B cell (primary cell): ENCODE measurements at regions not wholly inside any gene's neighbourhood (a gene's known extent, or its start where the extent isn't known, plus 50 kb on each side); places are given as distances from the start of the nearest gene placed in this dataset.

ENCODE experiments used
- ATAC-seq: fragments of 200-7000 bp; cut with Tn5 transposase; one replicate; pipeline ENCODE4 v1.10.0; 2021; ENCODE audit warnings: low read depth, mild to moderate bottlenecking, moderate number of reproducible peaks, moderate library complexity
- CTCF ChIA-PET: fragments of 350-600 bp; sonication (Branson Sonifier 250); formaldehyde crosslinking; loops from one replicate; lab custom pipeline; 2021; ENCODE audit warnings: antibody characterized with exemption, inconsistent platforms; lab: Charles Lee
- POLR2A ChIA-PET: fragments of 350-600 bp; sonication (Branson Sonifier 250); formaldehyde crosslinking; loops from one replicate; lab custom pipeline; 2021; ENCODE audit warnings: antibody characterized with exemption; lab: Charles Lee
- DNase-seq: peaks from one replicate; pipeline ENCODE4 v3.0.0; 2013
- H2AFZ ChIP-seq: 2 replicates; pipeline ENCODE4 v1.6.1; 2012; ENCODE audit warnings: mild to moderate bottlenecking, low read depth, low read length; ENCODE audit not compliant: insufficient read depth, poor library complexity, severe bottlenecking
- H3K27ac ChIP-seq, 2 donors: 1 replicate in 1 of 2; 2 replicates in 1 of 2; pipeline ENCODE4 v1.5.1; 2012 to 2013; ENCODE audit warnings: low read length in 2 of 2, mild to moderate bottlenecking in 2 of 2, moderate library complexity in 1 of 2
- H3K27me3 ChIP-seq, 4 experiments: fragments of 200-600 bp in 1 of 4; sonication (generic) in 1 of 4; replicated peaks in 1 of 4; 1 replicate in 2 of 4; 2 replicates in 2 of 4; pipeline versions ENCODE4 v1.6.1 to v1.7.0; 2013 to 2016; ENCODE audit warnings: low read length in 3 of 4, mild to moderate bottlenecking in 2 of 4, mixed read lengths in 1 of 4, moderate library complexity in 1 of 4; ENCODE audit not compliant: insufficient read depth in 4 of 4, control insufficient read depth in 3 of 4; ENCODE audit errors: control extremely low read depth in 1 of 4
- H3K36me3 ChIP-seq, 2 experiments: replicated peaks in 1 of 2; 1 replicate in 1 of 2; 2 replicates in 1 of 2; pipeline versions ENCODE4 v1.6.1 to v1.7.1; 2013; ENCODE audit warnings: low read length in 1 of 2; ENCODE audit not compliant: insufficient read depth in 2 of 2, control insufficient read depth in 1 of 2; ENCODE audit errors: control extremely low read depth in 1 of 2, extremely low read depth in 1 of 2
- H3K4me1 ChIP-seq, 2 donors: fragments of 200-600 bp in 1 of 2; sonication (generic) in 1 of 2; 1 replicate in 1 of 2; 2 replicates in 1 of 2; pipeline versions ENCODE4 v1.5.1 to v1.6.1; 2013 to 2017; ENCODE audit warnings: low read length in 2 of 2; ENCODE audit not compliant: control insufficient read depth in 2 of 2, insufficient read depth in 2 of 2
- H3K4me2 ChIP-seq: replicated peaks from 2 replicates; pipeline ENCODE3; 2012; ENCODE audit warnings: mild to moderate bottlenecking, low read depth, low read length; ENCODE audit not compliant: poor library complexity, severe bottlenecking
- H3K4me3 ChIP-seq, 5 experiments: fragments of 200-600 bp in 1 of 5; sonication (generic) in 1 of 5; 1 replicate in 3 of 5; 2 replicates in 2 of 5; pipeline versions ENCODE4 v1.5.1 to v1.7.0; 2011 to 2016; ENCODE audit warnings: low read length in 4 of 5, mild to moderate bottlenecking in 4 of 5, low read depth in 2 of 5, control low read depth in 1 of 5, moderate library complexity in 1 of 5; ENCODE audit not compliant: insufficient read depth in 1 of 5; ENCODE audit errors: control extremely low read depth in 1 of 5, extremely low read depth in 1 of 5
- H3K79me2 ChIP-seq: fragments of 200-600 bp; sonication (generic); one replicate; pipeline ENCODE4 v1.6.0; 2016; ENCODE audit warnings: low read length; ENCODE audit not compliant: control insufficient read depth, insufficient read depth
- H3K9ac ChIP-seq: fragments of 200-600 bp; sonication (generic); 2 replicates; pipeline ENCODE4 v1.6.1; 2017; ENCODE audit warnings: mild to moderate bottlenecking, low read length, moderate library complexity
- H3K9me3 ChIP-seq, 3 donors: one replicate each; pipeline versions ENCODE4 v1.6.1 to v1.7.1; 2013; ENCODE audit warnings: low read length in 2 of 3; ENCODE audit not compliant: control insufficient read depth in 2 of 3, insufficient read depth in 1 of 3; ENCODE audit errors: control extremely low read depth in 1 of 3
- H4K20me1 ChIP-seq: 2 replicates; pipeline ENCODE4 v1.6.0; 2012; ENCODE audit warnings: mild to moderate bottlenecking, low read length; ENCODE audit not compliant: insufficient read depth, control insufficient read depth, poor library complexity, severe bottlenecking
- H3K27ac Mint-ChIP-seq: one replicate; pipeline ENCODE4 v1.8.0; 2021; ENCODE audit warnings: mixed read lengths
- H3K27me3 Mint-ChIP-seq: one replicate; pipeline ENCODE4 v1.8.0; 2021; ENCODE audit warnings: mixed read lengths
- H3K4me1 Mint-ChIP-seq: one replicate; pipeline ENCODE4 v1.8.0; 2021; ENCODE audit warnings: mixed read lengths
- H3K4me3 Mint-ChIP-seq: one replicate; pipeline ENCODE4 v1.8.0; 2021; ENCODE audit warnings: mixed read lengths
- H3K9me3 Mint-ChIP-seq: one replicate; pipeline ENCODE4 v1.8.0; 2022; ENCODE audit warnings: mixed read lengths; ENCODE audit not compliant: insufficient read depth
- EZH2 ChIP-seq: IDR thresholded peaks from 2 replicates; pipeline ENCODE4 v1.6.1; 2012; ENCODE audit warnings: borderline replicate concordance, low read depth, mild to moderate bottlenecking, moderate library complexity, low read length; ENCODE audit not compliant: insufficient read depth, poor library complexity, severe bottlenecking
- WGBS: methylation state at CpG from one replicate; pipeline ENCODE4 v1.1.5; 2013; ENCODE audit warnings: missing lambda C conversion rate; ENCODE audit not compliant: insufficient coverage; 5-methylcytosine and 5-hydroxymethylcytosine counted together
- intact Hi-C: fragments of 100-400 bp; cut with micrococcal nuclease; formaldehyde crosslinking; loops from one replicate; pipeline ENCODE4 v1.10.0; 2022
- TF ChIP-seq, protein P1 (sequence below): fragments of 200-600 bp; IDR thresholded peaks from one replicate; pipeline ENCODE4 v1.8.0; 2022; ENCODE audit warnings: antibody characterized with exemption, mild to moderate bottlenecking

DNA sequence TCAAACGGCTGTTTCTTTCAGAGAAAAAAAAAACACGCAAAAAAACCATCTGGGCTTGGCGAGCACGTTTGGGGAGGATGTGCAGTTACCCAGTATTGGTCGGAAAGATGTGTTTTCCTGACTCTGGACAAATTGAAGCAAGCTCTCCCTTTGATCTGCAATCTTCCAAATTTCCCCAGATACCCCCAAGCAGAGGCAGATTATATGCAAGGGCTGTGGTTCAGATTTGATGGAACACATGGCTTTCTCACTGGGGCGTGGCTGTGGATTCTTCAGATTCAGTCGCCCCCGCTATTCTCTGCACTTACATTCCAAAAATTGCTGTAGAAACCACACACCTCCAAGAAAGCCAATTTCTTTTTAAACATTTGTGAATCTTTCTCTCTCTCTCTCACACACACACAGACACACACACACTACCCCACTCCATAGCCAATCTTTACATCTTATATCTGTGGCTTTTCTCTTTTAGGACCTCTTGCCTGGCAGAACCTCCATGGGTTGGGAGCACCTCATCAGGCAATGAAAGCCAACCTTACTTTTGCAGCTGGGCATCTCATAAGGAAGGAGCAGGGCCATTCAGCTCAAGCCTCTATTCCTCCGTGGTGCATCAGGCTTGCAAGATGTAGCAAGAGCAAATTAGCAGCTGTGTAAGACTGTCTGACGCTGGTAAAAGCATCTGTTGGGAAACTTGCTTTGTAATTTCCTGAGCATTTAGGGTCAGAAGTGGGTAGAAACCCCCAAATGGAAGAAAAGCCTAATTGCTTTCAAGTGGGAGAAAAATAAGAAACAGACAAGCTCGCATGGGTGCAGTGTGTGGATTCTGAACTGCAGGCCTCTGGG, 103.9 kb upstream of the FAM20A start:
- ATAC-seq = no peak
- Histone ChIP-seq H3K4me3 (no peak overlapping the region), H3K9ac (no peak overlapping the region), H2AFZ (no peak overlapping the region), H4K20me1 (no peaks in the 10 kb centered on the region), H3K4me2 (no peak overlapping the region), H3K27ac (no peak overlapping the region), H3K36me3 (no peaks in the 10 kb centered on the region), H3K79me2 (no peaks in the 10 kb centered on the region), H3K9me3 (no peaks in the 10 kb centered on the region), H3K27me3 (peaks cover 0 to 10% (median 0%) of the 10 kb centered on the region in 4 experiments), H3K4me1 (no peaks in the 10 kb centered on the region)
- intact Hi-C loops = no loop called here
- POLR2A ChIA-PET = no interaction called here
- TF ChIP-seq, protein P1, sequence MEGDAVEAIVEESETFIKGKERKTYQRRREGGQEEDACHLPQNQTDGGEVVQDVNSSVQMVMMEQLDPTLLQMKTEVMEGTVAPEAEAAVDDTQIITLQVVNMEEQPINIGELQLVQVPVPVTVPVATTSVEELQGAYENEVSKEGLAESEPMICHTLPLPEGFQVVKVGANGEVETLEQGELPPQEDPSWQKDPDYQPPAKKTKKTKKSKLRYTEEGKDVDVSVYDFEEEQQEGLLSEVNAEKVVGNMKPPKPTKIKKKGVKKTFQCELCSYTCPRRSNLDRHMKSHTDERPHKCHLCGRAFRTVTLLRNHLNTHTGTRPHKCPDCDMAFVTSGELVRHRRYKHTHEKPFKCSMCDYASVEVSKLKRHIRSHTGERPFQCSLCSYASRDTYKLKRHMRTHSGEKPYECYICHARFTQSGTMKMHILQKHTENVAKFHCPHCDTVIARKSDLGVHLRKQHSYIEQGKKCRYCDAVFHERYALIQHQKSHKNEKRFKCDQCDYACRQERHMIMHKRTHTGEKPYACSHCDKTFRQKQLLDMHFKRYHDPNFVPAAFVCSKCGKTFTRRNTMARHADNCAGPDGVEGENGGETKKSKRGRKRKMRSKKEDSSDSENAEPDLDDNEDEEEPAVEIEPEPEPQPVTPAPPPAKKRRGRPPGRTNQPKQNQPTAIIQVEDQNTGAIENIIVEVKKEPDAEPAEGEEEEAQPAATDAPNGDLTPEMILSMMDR = no peak
- no peak for TF ChIP-seq EZH2
- no peak overlapping the region for H3K27ac Mint-ChIP-seq
- peaks cover 13% of the 10 kb centered on the region for H3K27me3 Mint-ChIP-seq
- no peak overlapping the region for H3K4me3 Mint-ChIP-seq
- H3K4me1 Mint-ChIP-seq = no peaks in the 10 kb centered on the region
- WGBS = 69% methylated on average over 5 of the region's 11 CpGs
- no peaks in the 10 kb centered on the region for H3K9me3 Mint-ChIP-seq
- CTCF ChIA-PET = interaction anchor here (0.6 kb wide), 1 partner anchor 1872 kb away, joined by 4 read pairs; no protein-coding TSS in a partner anchor
- no peak for DNase-seq

DNA sequence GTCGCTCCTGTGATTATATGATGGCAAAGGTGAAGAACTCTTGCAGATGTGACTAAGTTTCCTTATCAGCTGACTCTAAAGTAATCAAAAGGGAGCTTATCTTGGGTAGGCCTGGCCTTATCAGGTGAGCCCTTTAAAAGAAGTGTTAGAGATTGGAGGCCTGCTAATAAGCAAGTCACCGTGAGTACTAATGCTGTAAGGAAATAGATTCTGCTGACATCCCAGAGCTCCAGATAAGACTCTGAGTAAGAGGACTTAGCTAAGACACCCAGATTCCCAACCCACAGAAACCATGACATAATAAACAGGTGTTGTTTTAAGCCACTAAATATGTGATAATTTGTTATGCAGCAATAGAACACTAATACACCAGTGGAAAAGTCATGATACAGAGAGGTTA, 99.9 kb upstream of the FAM20A start:
- TF ChIP-seq, protein P1 = no peak
- no peak for TF ChIP-seq EZH2
- no peaks in the 10 kb centered on the region for H4K20me1 ChIP-seq
- no peak for DNase-seq
- no peak overlapping the region for H3K4me2 ChIP-seq
- no peak overlapping the region for H3K9ac ChIP-seq
- H3K27ac Mint-ChIP-seq = no peak overlapping the region
- peaks cover 0 to 10% (median 0%) of the 10 kb centered on the region in 4 experiments for H3K27me3 ChIP-seq
- no peak overlapping the region for H3K27ac ChIP-seq
- no peaks in the 10 kb centered on the region for H3K4me1 ChIP-seq
- ATAC-seq = no peak
- H3K4me3 Mint-ChIP-seq = no peak overlapping the region
- no peaks in the 10 kb centered on the region for H3K36me3 ChIP-seq
- H3K27me3 Mint-ChIP-seq = peaks cover 16% of the 10 kb centered on the region
- no peaks in the 10 kb centered on the region for H3K9me3 ChIP-seq
- WGBS = no CpG with 5 or more reads among the region's 2 CpGs
- CTCF ChIA-PET = no interaction called here
- H3K4me3 ChIP-seq = no peak overlapping the region
- H3K79me2 ChIP-seq = no peaks in the 10 kb centered on the region
- intact Hi-C loops = no loop called here
- no peak overlapping the region for H2AFZ ChIP-seq
- H3K9me3 Mint-ChIP-seq = no peaks in the 10 kb centered on the region
- H3K4me1 Mint-ChIP-seq = no peaks in the 10 kb centered on the region
- POLR2A ChIA-PET = no interaction called here
